Breast epithelium (tissue), 3 donors: ENCODE measurements at regions not wholly inside any gene's neighbourhood (a gene's known extent, or its start where the extent isn't known, plus 50 kb on each side); places are given as distances from the start of the nearest gene placed in this dataset.

Experiments used
- CTCF ChIP-seq, 3 donors: fragments of 450-650 bp; IDR thresholded peaks; one replicate each; pipeline ENCODE4 v1.5.1; 2016 to 2017; ENCODE audit warnings: antibody characterized with exemption in 3 of 3, mild to moderate bottlenecking in 3 of 3, moderate library complexity in 3 of 3
- POLR2A ChIP-seq: fragments of 450-650 bp; IDR thresholded peaks from one replicate; pipeline ENCODE4 v1.6.1; 2016; ENCODE audit warnings: antibody characterized with exemption, mild to moderate bottlenecking, moderate library complexity
- POLR2AphosphoS5 ChIP-seq, 3 donors: sonication (generic); formaldehyde crosslinking; IDR thresholded peaks; one replicate each; pipeline ENCODE4 v1.6.1; 2017; ENCODE audit warnings: antibody characterized with exemption in 3 of 3

DNA sequence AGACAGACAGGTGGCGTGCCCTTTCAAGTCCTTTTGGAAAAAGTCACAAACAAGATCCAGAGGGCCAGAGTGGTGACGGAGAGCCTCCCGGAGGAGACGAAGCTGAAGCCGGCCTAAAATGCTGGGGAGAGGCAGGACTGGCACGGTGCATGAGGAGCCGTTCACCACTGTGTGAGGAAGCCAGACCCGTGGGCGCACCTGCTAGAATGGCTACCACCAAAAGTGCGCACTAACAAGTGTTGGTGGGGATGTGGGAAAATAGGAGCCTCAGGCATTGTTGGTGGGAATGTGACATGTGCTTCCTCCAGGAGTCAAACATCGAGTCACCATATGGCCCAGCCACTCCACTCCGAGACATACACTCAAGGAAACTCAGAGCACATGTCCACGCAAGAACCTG is 67.4 kb upstream of the HELT start:
- TF ChIP-seq CTCF (IDR thresholded peaks at IDR 0.05), result no peak
- no peak for TF ChIP-seq POLR2AphosphoS5 (IDR thresholded peaks at IDR 0.05)
- TF ChIP-seq POLR2A, result no peak
